ENCODE measurements at regions not wholly inside any gene's neighbourhood (a gene's known extent, or its start where the extent isn't known, plus 50 kb on each side); places are given as distances from the start of the nearest gene placed in this dataset.

GRCh38 chr10:1847361-1847760 is 110.0 kb upstream of the ADARB2 start:
- TF ChIP-seq CTCF (IDR thresholded peaks at IDR 0.05) (no peak), POLR2A (IDR thresholded peaks at IDR 0.05) (no peak)
